Gastroesophageal sphincter (tissue), 3 donors: ENCODE measurements at regions not wholly inside any gene's neighbourhood (a gene's known extent, or its start where the extent isn't known, plus 50 kb on each side); places are given as distances from the start of the nearest gene placed in this dataset.

Experiments
- CTCF ChIP-seq, 4 experiments: fragments of 200-600 bp in 2 of 4; fragments of 450-650 bp in 2 of 4; sonication (generic) in 1 of 4; IDR thresholded peaks; one replicate each; pipeline ENCODE4 v1.5.1; 2017 to 2019; ENCODE audit warnings: antibody characterized with exemption in 4 of 4, mild to moderate bottlenecking in 2 of 4, moderate library complexity in 2 of 4
- EP300 ChIP-seq: sonication (generic); formaldehyde crosslinking; IDR thresholded peaks from one replicate; pipeline ENCODE4 v1.6.1; 2017; ENCODE audit warnings: antibody characterized with exemption, mild to moderate bottlenecking
- POLR2A ChIP-seq, 2 donors: fragments of 450-650 bp; IDR thresholded peaks; one replicate each; pipeline ENCODE4 v1.6.1; 2017; ENCODE audit warnings: antibody characterized with exemption in 2 of 2, mild to moderate bottlenecking in 2 of 2, moderate library complexity in 1 of 2
- POLR2AphosphoS5 ChIP-seq: sonication (generic); formaldehyde crosslinking; IDR thresholded peaks from one replicate; pipeline ENCODE4 v1.6.1; 2017; ENCODE audit warnings: antibody characterized with exemption

GRCh38 chr11:106249617-106250239, 172.3 kb downstream of the AASDHPPT start:
- TF ChIP-seq POLR2A (IDR thresholded peaks at IDR 0.05) (no peak), CTCF (IDR thresholded peaks at IDR 0.05) (no peak), POLR2AphosphoS5 (no peak), EP300 (no peak)
